Sigmoid colon (tissue), 4 donors: ENCODE measurements at regions not wholly inside any gene's neighbourhood (a gene's known extent, or its start where the extent isn't known, plus 50 kb on each side); places are given as distances from the start of the nearest gene placed in this dataset.
"Not testable (repeated sequence)": the region's sequence is repeated elsewhere in the genome, so short reads cannot be mapped to it uniquely, and the experiment has no call there.

Experiments used
- EP300 ChIP-seq, 4 donors: sonication (generic); formaldehyde crosslinking; IDR thresholded peaks; one replicate each; pipeline ENCODE4 v1.6.1; 2017; ENCODE audit warnings: antibody characterized with exemption in 4 of 4
- POLR2A ChIP-seq, 2 donors: fragments of 450-650 bp; IDR thresholded peaks; one replicate each; pipeline ENCODE4 v1.6.1; 2016; ENCODE audit warnings: antibody characterized with exemption in 2 of 2, mild to moderate bottlenecking in 2 of 2, moderate library complexity in 2 of 2
- TF ChIP-seq, protein P1 (sequence below), 4 experiments: fragments of 450-650 bp in 3 of 4; fragments of 200-600 bp in 1 of 4; IDR thresholded peaks; one replicate each; pipeline ENCODE4 v1.5.1; 2016 to 2019; ENCODE audit warnings: antibody characterized with exemption in 4 of 4, mild to moderate bottlenecking in 3 of 4, moderate library complexity in 2 of 4

DNA sequence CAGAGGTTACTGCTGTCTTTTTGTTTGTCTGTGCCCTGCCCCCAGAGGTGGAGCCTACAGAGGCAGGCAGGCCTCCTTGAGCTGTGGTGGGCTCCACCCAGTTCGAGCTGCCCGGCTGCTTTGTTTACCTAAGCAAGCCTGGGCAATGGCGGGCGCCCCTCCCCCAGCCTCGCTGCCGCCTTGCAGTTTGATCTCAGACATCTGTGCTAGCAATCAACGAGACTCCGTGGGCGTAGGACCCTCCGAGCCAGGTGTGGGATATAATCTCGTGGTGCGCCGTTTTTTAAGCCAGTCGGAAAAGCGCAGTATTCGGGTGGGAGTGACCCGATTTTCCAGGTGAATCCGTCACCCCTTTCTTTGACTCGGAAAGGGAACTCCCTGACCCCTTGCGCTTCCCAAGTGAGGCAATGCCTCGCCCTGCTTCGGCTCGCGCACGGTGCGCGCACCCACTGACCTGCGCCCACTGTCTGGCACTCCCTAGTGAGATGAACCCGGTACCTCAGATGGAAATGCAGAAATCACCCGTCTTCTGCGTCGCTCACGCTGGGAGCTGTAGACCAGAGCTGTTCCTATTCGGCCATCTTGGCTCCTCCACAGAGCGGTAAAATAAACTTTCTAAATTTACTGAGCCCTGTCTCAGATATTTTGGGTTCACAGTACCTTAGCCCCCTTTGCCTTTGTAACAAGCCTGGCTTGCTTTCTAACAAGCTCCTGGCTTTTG is 64.9 kb upstream of the ENPEP start:
- TF ChIP-seq, protein P1, sequence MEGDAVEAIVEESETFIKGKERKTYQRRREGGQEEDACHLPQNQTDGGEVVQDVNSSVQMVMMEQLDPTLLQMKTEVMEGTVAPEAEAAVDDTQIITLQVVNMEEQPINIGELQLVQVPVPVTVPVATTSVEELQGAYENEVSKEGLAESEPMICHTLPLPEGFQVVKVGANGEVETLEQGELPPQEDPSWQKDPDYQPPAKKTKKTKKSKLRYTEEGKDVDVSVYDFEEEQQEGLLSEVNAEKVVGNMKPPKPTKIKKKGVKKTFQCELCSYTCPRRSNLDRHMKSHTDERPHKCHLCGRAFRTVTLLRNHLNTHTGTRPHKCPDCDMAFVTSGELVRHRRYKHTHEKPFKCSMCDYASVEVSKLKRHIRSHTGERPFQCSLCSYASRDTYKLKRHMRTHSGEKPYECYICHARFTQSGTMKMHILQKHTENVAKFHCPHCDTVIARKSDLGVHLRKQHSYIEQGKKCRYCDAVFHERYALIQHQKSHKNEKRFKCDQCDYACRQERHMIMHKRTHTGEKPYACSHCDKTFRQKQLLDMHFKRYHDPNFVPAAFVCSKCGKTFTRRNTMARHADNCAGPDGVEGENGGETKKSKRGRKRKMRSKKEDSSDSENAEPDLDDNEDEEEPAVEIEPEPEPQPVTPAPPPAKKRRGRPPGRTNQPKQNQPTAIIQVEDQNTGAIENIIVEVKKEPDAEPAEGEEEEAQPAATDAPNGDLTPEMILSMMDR (IDR thresholded peaks at IDR 0.05) = not testable (repeated sequence)
- not testable (repeated sequence) for TF ChIP-seq POLR2A, EP300 (IDR thresholded peaks at IDR 0.05)
